HG02973 (cell line): ENCODE measurements at regions not wholly inside any gene's neighbourhood (a gene's known extent, or its start where the extent isn't known, plus 50 kb on each side); places are given as distances from the start of the nearest gene placed in this dataset.

Experiments
- ATAC-seq: cut with Tn5 transposase; IDR thresholded peaks from one replicate; pipeline ENCODE4 v1.9.1; 2021; ENCODE audit warnings: moderate library complexity; ENCODE audit not compliant: unreplicated experiment

GRCh38 chr9:115250621-115251032 lies 132.7 kb upstream of the TNC start:
- ATAC-seq, result no peak

GRCh38 chr9:115254287-115255180 lies 136.6 kb upstream of the TNC start:
- no peak for ATAC-seq

- ATAC-seq, result no peak
Measured at GRCh38 chr9:115261656-115262081, 143.7 kb upstream of the TNC start.

GRCh38 chr9:115262477-115262876 lies 144.5 kb upstream of the TNC start:
- peak; percentile 60 for ATAC-seq

GRCh38 chr9:115262952-115263351 lies 145.0 kb upstream of the TNC start:
- no peak for ATAC-seq

- ATAC-seq, result no peak
Measured at GRCh38 chr9:115263371-115264075, 145.6 kb upstream of the TNC start.

- no peak for ATAC-seq
Measured at GRCh38 chr9:115264313-115264712, 146.4 kb upstream of the TNC start.

GRCh38 chr9:115267790-115268189 lies 149.8 kb upstream of the TNC start:
- ATAC-seq, result no peak

GRCh38 chr9:115275753-115276152 lies 157.8 kb upstream of the TNC start:
- no peak for ATAC-seq

- ATAC-seq, result no peak
Measured at GRCh38 chr9:115276621-115277020, 158.7 kb upstream of the TNC start.

- ATAC-seq, result no peak
Measured at GRCh38 chr9:115277301-115277700, 159.3 kb upstream of the TNC start.

- no peak for ATAC-seq
Measured at GRCh38 chr9:115278326-115279035, 160.5 kb upstream of the TNC start.

GRCh38 chr9:115283395-115283794 lies 165.4 kb upstream of the TNC start:
- ATAC-seq, result no peak

GRCh38 chr9:115285836-115286235 lies 167.9 kb upstream of the TNC start:
- ATAC-seq, result no peak

GRCh38 chr9:115286411-115286810 lies 168.5 kb upstream of the TNC start:
- ATAC-seq, result no peak

GRCh38 chr9:115289757-115290208 lies 171.8 kb upstream of the TNC start:
- ATAC-seq, result no peak

- ATAC-seq, result no peak
Measured at GRCh38 chr9:115291841-115292240, 173.9 kb upstream of the TNC start.

GRCh38 chr9:115292584-115293279 lies 174.8 kb upstream of the TNC start:
- ATAC-seq, result no peak

GRCh38 chr9:115295734-115296133 lies 177.8 kb upstream of the TNC start:
- no peak for ATAC-seq

- no peak for ATAC-seq
Measured at GRCh38 chr9:115296831-115297565, 179.0 kb upstream of the TNC start.
